Fibroblast of skin of abdomen (primary cell): ENCODE measurements at regions not wholly inside any gene's neighbourhood (a gene's known extent, or its start where the extent isn't known, plus 50 kb on each side); places are given as distances from the start of the nearest gene placed in this dataset.

Experiments
- DNase-seq: peaks from one replicate; pipeline ENCODE4 v3.0.0-alpha.2; 2013

GRCh38 chr3:29194139-29194538 is 86.7 kb upstream of the RBMS3 start:
- DNase-seq, result no peak

- DNase-seq, result peak; percentile 23
These were observed 85.8 kb upstream of the RBMS3 start for GRCh38 chr3:29195056-29195455.

GRCh38 chr3:29201604-29202003 is 79.3 kb upstream of the RBMS3 start:
- DNase-seq, result no peak

GRCh38 chr3:29202378-29202777 is 78.5 kb upstream of the RBMS3 start:
- peak; percentile 81 for DNase-seq

- DNase-seq, result peak; percentile 58
These were observed 77.0 kb upstream of the RBMS3 start for GRCh38 chr3:29203851-29204250.

GRCh38 chr3:29207427-29207826 is 73.4 kb upstream of the RBMS3 start:
- no peak for DNase-seq

GRCh38 chr3:29212789-29213433 is 68.0 kb upstream of the RBMS3 start:
- DNase-seq, result no peak

GRCh38 chr3:29214009-29214658 is 66.7 kb upstream of the RBMS3 start:
- no peak for DNase-seq

GRCh38 chr3:29215948-29216347 is 64.9 kb upstream of the RBMS3 start:
- peak; percentile 5 for DNase-seq

- peak; percentile 44 for DNase-seq
These were observed 54.2 kb upstream of the RBMS3 start for GRCh38 chr3:29226706-29227105.

GRCh38 chr3:29227307-29227706 is 53.6 kb upstream of the RBMS3 start:
- no peak for DNase-seq
